CD4-positive, CD25-positive, alpha-beta regulatory T cell (primary cell): ENCODE measurements at regions not wholly inside any gene's neighbourhood (a gene's known extent, or its start where the extent isn't known, plus 50 kb on each side); places are given as distances from the start of the nearest gene placed in this dataset.
"Not testable (repeated sequence)": the region's sequence is repeated elsewhere in the genome, so short reads cannot be mapped to it uniquely, and the experiment has no call there.

Source experiments
- ATAC-seq, 2 donors: fragments of 150-1000 bp; cut with Tn5 transposase; one replicate each; pipeline ENCODE4 v1.10.0; 2021; ENCODE audit warnings: low read depth in 2 of 2, moderate number of reproducible peaks in 2 of 2, moderate library complexity in 1 of 2
- DNase-seq, 3 donors: peaks; one replicate each; pipeline versions ENCODE4 v3.0.0 to v3.0.0-alpha.2; 2012 to 2022; ENCODE audit warnings: mixed read lengths in 1 of 3
- H3K27ac ChIP-seq: one replicate; pipeline ENCODE4 v1.7.0; 2013; ENCODE audit warnings: mild to moderate bottlenecking, low read length; ENCODE audit not compliant: insufficient read depth, poor library complexity, severe bottlenecking
- H3K27me3 ChIP-seq: one replicate; pipeline ENCODE4 v1.7.0; 2013; ENCODE audit warnings: low read length; ENCODE audit not compliant: control insufficient read depth, insufficient read depth
- H3K36me3 ChIP-seq: one replicate; pipeline ENCODE4 v1.7.0; 2013; ENCODE audit warnings: mild to moderate bottlenecking, low read length, moderate library complexity; ENCODE audit not compliant: control insufficient read depth, insufficient read depth
- H3K4me1 ChIP-seq: 2 replicates; pipeline ENCODE4 v1.7.0; 2013; ENCODE audit warnings: mild to moderate bottlenecking, low read length; ENCODE audit not compliant: insufficient read depth, control insufficient read depth, poor library complexity, severe bottlenecking
- H3K4me3 ChIP-seq: one replicate; pipeline ENCODE4 v1.7.0; 2013; ENCODE audit warnings: low read depth, mild to moderate bottlenecking, low read length, moderate library complexity
- H3K9me3 ChIP-seq, 2 experiments: 1 replicate in 1 of 2; 2 replicates in 1 of 2; pipeline ENCODE4 v1.7.0; 2013; ENCODE audit warnings: low read length in 2 of 2, mild to moderate bottlenecking in 1 of 2, moderate library complexity in 1 of 2; ENCODE audit not compliant: control insufficient read depth in 2 of 2
- H3K27ac Mint-ChIP-seq, 3 donors: one replicate each; pipeline ENCODE4 v1.8.0; 2020 to 2022; ENCODE audit warnings: mild to moderate bottlenecking in 3 of 3, mixed read lengths in 3 of 3, moderate library complexity in 2 of 3
- H3K27me3 Mint-ChIP-seq: one replicate; pipeline ENCODE4 v1.8.0; 2022; ENCODE audit warnings: mild to moderate bottlenecking, mixed read lengths
- H3K36me3 Mint-ChIP-seq: one replicate; pipeline ENCODE4 v1.8.0; 2020; ENCODE audit warnings: mixed read lengths
- H3K4me1 Mint-ChIP-seq, 4 donors: one replicate each; pipeline ENCODE4 v1.8.0; 2020 to 2022; ENCODE audit warnings: mixed read lengths in 4 of 4, mild to moderate bottlenecking in 1 of 4
- H3K4me3 Mint-ChIP-seq, 4 donors: one replicate each; pipeline ENCODE4 v1.8.0; 2020 to 2022; ENCODE audit warnings: mild to moderate bottlenecking in 4 of 4, mixed read lengths in 4 of 4, moderate library complexity in 3 of 4
- H3K9me3 Mint-ChIP-seq, 7 donors: one replicate each; pipeline ENCODE4 v1.8.0; 2020 to 2022; ENCODE audit warnings: mixed read lengths in 7 of 7, mild to moderate bottlenecking in 3 of 7, moderate library complexity in 2 of 7

DNA sequence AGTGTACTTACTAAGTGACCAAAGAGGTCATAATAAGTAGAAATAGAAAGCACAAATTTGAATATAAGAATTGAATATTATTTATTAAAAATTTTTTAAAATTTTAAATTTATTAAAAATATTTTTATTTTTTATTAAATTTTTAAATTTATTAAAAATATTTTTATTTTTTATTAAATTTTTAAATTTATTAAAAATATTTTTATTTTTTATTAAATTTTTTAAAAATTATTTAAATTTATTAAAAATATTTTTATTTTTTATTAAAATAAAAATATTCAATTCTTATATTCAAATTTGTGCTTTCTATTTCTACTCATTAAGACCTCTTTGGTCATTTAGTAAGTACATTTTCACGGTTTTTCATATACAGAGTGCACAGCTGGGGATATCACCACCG lies 366.5 kb downstream of the PTH2R start:
- not testable (repeated sequence) for H3K36me3 Mint-ChIP-seq, H3K4me3 ChIP-seq, H3K4me1 Mint-ChIP-seq, H3K4me3 Mint-ChIP-seq, H3K9me3 ChIP-seq, H3K27ac Mint-ChIP-seq, H3K4me1 ChIP-seq, ATAC-seq, H3K36me3 ChIP-seq, H3K27me3 Mint-ChIP-seq, H3K9me3 Mint-ChIP-seq, H3K27me3 ChIP-seq, H3K27ac ChIP-seq, DNase-seq

DNA sequence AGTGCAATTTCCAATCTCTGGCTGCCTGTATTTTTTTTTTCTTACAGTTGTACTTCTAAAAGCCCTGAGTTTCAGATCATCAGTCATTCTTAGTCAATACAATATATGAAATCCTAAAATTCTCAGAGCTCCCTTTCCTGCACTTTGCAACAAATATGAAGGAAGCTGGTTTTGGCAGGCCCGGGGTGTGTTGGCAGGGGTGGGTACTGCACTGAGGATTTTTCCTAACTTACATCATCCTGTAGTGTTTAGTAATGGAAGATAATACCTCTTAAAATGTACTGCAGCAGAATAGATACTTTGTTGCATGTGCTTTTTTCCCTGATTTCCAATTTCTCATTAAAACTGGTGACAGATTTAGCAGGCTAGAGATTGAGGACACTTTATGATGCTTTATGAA lies 374.6 kb downstream of the PTH2R start:
- no peak overlapping the region for H3K27ac Mint-ChIP-seq
- DNase-seq (no peak), ATAC-seq (no peak)
- H3K4me3 Mint-ChIP-seq = no peak overlapping the region
- Histone ChIP-seq H3K9me3 (no peaks in the 10 kb centered on the region), H3K4me3 (no peak overlapping the region), H3K36me3 (no peaks in the 10 kb centered on the region), H3K4me1 (no peaks in the 10 kb centered on the region), H3K27ac (no peak overlapping the region), H3K27me3 (no peaks in the 10 kb centered on the region)
- no peaks in the 10 kb centered on the region for H3K36me3 Mint-ChIP-seq
- H3K9me3 Mint-ChIP-seq = peaks cover 0 to 8% (median 2%) of the 10 kb centered on the region in 7 donors
- H3K4me1 Mint-ChIP-seq = no peaks in the 10 kb centered on the region
- no peaks in the 10 kb centered on the region for H3K27me3 Mint-ChIP-seq

- H3K9me3 ChIP-seq = no peaks in the 10 kb centered on the region
- H3K4me3 ChIP-seq = no peak overlapping the region
- no peak for ATAC-seq
- Mint-ChIP-seq H3K36me3 (no peaks in the 10 kb centered on the region), H3K27ac (no peak overlapping the region), H3K9me3 (peaks cover 0 to 7% (median 2%) of the 10 kb centered on the region in 7 donors), H3K4me1 (no peaks in the 10 kb centered on the region), H3K4me3 (no peak overlapping the region), H3K27me3 (no peaks in the 10 kb centered on the region)
- no peak overlapping the region for H3K27ac ChIP-seq
- no peaks in the 10 kb centered on the region for H3K27me3 ChIP-seq
- DNase-seq = no peak
- no peaks in the 10 kb centered on the region for H3K4me1 ChIP-seq
- H3K36me3 ChIP-seq = no peaks in the 10 kb centered on the region
These were observed 375.5 kb downstream of the PTH2R start for GRCh38 chr2:208782097-208782496.

- Histone ChIP-seq H3K27me3 (no peaks in the 10 kb centered on the region), H3K4me3 (no peak overlapping the region), H3K4me1 (no peaks in the 10 kb centered on the region), H3K9me3 (no peaks in the 10 kb centered on the region), H3K27ac (no peak overlapping the region), H3K36me3 (no peaks in the 10 kb centered on the region)
- Mint-ChIP-seq H3K27ac (no peak overlapping the region), H3K4me3 (no peak overlapping the region), H3K9me3 (peaks cover 0 to 9% (median 2%) of the 10 kb centered on the region in 7 donors), H3K27me3 (no peaks in the 10 kb centered on the region), H3K36me3 (no peaks in the 10 kb centered on the region), H3K4me1 (no peaks in the 10 kb centered on the region)
- no peak for ATAC-seq
- DNase-seq = no peak
These were observed 376.6 kb downstream of the PTH2R start for GRCh38 chr2:208783184-208783583.

- H3K27ac ChIP-seq, H3K27me3 Mint-ChIP-seq: not testable (repeated sequence)
These were observed 378.2 kb downstream of the PTH2R start for GRCh38 chr2:208784774-208785173.

DNA sequence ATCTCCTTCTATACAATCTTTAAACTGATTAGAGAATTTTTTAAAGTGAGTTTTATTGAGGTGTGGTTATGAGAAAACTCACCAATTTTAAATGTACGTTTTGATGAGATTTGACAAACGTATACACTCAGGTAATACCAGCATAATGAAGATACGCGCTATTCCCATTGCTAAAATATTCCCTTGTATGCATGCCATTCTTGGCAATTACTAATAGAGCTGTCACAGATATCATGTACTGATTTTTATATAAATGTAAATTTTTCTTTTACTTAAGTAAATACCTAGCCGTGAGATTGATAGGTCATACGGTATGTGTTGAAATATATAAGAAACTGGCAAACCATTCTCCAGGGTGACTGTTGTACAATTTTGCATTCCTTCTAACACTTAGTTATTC lies 384.7 kb downstream of the PTH2R start:
- H3K4me3 ChIP-seq = no peak overlapping the region
- no peak overlapping the region for H3K27ac ChIP-seq
- Mint-ChIP-seq H3K27me3 (no peaks in the 10 kb centered on the region), H3K4me3 (no peak overlapping the region), H3K9me3 (peaks cover 0 to 11% (median 4%) of the 10 kb centered on the region in 7 donors), H3K4me1 (no peaks in the 10 kb centered on the region), H3K36me3 (no peaks in the 10 kb centered on the region), H3K27ac (no peak overlapping the region)
- no peak for ATAC-seq
- DNase-seq = no peak
- H3K4me1 ChIP-seq = no peaks in the 10 kb centered on the region
- no peaks in the 10 kb centered on the region for H3K36me3 ChIP-seq
- H3K9me3 ChIP-seq = no peaks in the 10 kb centered on the region
- no peaks in the 10 kb centered on the region for H3K27me3 ChIP-seq

More at GRCh38 chr2:208784774-208785173, 378.2 kb downstream of the PTH2R start:
- not testable (repeated sequence) for H3K4me3 Mint-ChIP-seq, H3K4me1 ChIP-seq, DNase-seq, H3K36me3 Mint-ChIP-seq, H3K27me3 ChIP-seq, H3K9me3 Mint-ChIP-seq, ATAC-seq, H3K9me3 ChIP-seq, H3K4me3 ChIP-seq, H3K4me1 Mint-ChIP-seq, H3K27ac Mint-ChIP-seq, H3K36me3 ChIP-seq

GRCh38 chr2:208792766-208793165 lies 386.2 kb downstream of the PTH2R start:
- no peak overlapping the region for H3K4me3 ChIP-seq
- H3K36me3 ChIP-seq = no peaks in the 10 kb centered on the region
- H3K27me3 Mint-ChIP-seq = no peaks in the 10 kb centered on the region
- peaks cover 0 to 7% (median 3%) of the 10 kb centered on the region in 7 donors for H3K9me3 Mint-ChIP-seq
- no peaks in the 10 kb centered on the region for H3K4me1 Mint-ChIP-seq
- H3K36me3 Mint-ChIP-seq = no peaks in the 10 kb centered on the region
- H3K9me3 ChIP-seq = no peaks in the 10 kb centered on the region
- H3K4me1 ChIP-seq = no peaks in the 10 kb centered on the region
- H3K27me3 ChIP-seq = no peaks in the 10 kb centered on the region
- ATAC-seq = no peak
- H3K27ac ChIP-seq = no peak overlapping the region
- H3K27ac Mint-ChIP-seq = no peak overlapping the region
- H3K4me3 Mint-ChIP-seq = no peak overlapping the region
- no peak for DNase-seq

DNA sequence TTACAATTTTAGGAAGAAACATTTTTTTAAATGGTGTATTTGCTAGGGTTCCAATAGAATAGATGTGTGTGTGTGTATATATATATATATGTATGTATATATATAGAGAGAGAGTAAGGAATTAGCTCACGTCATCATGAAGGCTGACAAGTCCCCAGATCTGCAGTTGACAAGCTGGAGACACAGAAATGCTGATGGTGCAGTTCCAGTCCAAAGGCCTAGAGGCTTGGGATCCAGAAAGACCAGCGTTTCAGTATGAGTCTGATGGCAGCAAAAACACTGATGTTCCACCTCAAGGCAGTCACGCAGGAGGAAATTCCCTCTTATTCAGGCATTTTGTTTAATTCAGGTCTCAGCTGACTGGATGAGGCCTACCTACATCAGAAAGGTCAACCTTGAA lies 386.8 kb downstream of the PTH2R start:
- Mint-ChIP-seq H3K4me1 (no peaks in the 10 kb centered on the region), H3K27me3 (no peaks in the 10 kb centered on the region), H3K27ac (no peak overlapping the region), H3K9me3 (peaks cover 0 to 7% (median 3%) of the 10 kb centered on the region in 7 donors), H3K4me3 (no peak overlapping the region), H3K36me3 (no peaks in the 10 kb centered on the region)
- ATAC-seq (no peak), DNase-seq (no peak)
- no peaks in the 10 kb centered on the region for H3K36me3 ChIP-seq
- no peaks in the 10 kb centered on the region for H3K27me3 ChIP-seq
- H3K27ac ChIP-seq = no peak overlapping the region
- H3K4me3 ChIP-seq = no peak overlapping the region
- H3K4me1 ChIP-seq = no peaks in the 10 kb centered on the region
- no peaks in the 10 kb centered on the region for H3K9me3 ChIP-seq
